ENCODE measurements at regions not wholly inside any gene's neighbourhood (a gene's known extent, or its start where the extent isn't known, plus 50 kb on each side); places are given as distances from the start of the nearest gene placed in this dataset.

DNA sequence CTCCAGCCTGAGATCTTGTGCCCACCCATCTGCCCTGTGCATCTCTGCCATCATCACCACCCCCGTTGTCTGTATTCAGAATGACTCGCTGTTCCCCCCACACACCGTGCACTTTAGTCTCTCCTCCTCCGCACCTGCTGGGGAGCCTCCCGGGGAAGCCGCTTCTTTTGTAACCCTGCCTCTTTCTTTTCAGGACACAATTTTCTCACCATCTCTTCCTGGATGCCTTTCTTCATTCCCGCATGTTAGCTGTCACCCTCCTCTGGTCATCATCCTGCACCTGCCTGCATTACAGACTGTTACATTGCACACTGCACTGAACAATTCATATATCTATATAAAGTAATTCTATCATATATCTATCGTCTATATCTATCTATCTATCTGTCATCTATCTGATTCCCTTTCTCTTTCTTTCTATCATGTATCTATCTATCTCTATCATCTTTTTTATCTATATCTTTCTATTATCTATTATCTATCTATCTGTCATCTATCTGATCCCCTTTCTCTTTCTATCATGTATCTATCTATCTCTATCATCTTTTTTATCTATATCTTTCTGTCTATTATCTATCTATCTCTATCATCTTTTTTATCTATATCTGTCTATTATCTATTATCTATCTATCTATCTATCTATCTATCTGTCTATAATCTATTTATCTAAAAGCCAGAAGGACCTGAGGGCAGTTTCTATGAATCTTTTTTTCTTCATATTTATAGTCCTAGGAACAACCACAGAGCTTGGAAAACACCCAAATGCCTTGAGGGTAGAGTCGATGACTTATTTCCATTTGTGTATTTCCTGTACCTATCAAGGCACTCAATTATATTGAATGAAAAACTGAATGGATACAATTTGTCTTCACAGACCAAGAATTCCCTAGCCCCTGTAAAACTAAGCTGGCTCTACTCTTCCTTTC, 642.5 kb downstream of the ACTR3B start:
- in situ Hi-C loops (cut with HindIII; ENCODE audit: low pct_unique_long_range_greater_than_20kb, low sequenced_read_pairs) (no loop called here), intact Hi-C loops (cut with micrococcal nuclease; ENCODE audit: unreplicated experiment) (no loop called here)
- TF ChIP-seq TCF7L2 (IDR thresholded peaks at IDR 0.05; ENCODE audit: low read depth, low read length): no peak
- TF ChIP-seq, protein P1, sequence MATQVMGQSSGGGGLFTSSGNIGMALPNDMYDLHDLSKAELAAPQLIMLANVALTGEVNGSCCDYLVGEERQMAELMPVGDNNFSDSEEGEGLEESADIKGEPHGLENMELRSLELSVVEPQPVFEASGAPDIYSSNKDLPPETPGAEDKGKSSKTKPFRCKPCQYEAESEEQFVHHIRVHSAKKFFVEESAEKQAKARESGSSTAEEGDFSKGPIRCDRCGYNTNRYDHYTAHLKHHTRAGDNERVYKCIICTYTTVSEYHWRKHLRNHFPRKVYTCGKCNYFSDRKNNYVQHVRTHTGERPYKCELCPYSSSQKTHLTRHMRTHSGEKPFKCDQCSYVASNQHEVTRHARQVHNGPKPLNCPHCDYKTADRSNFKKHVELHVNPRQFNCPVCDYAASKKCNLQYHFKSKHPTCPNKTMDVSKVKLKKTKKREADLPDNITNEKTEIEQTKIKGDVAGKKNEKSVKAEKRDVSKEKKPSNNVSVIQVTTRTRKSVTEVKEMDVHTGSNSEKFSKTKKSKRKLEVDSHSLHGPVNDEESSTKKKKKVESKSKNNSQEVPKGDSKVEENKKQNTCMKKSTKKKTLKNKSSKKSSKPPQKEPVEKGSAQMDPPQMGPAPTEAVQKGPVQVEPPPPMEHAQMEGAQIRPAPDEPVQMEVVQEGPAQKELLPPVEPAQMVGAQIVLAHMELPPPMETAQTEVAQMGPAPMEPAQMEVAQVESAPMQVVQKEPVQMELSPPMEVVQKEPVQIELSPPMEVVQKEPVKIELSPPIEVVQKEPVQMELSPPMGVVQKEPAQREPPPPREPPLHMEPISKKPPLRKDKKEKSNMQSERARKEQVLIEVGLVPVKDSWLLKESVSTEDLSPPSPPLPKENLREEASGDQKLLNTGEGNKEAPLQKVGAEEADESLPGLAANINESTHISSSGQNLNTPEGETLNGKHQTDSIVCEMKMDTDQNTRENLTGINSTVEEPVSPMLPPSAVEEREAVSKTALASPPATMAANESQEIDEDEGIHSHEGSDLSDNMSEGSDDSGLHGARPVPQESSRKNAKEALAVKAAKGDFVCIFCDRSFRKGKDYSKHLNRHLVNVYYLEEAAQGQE (IDR thresholded peaks at IDR 0.05; ENCODE audit: insufficient read depth in 1 of 2, low read depth in 2 of 2, low read length in 1 of 2): no peak
- DNase-seq (ENCODE audit: low read depth, low spot score) (no peak), ATAC-seq (no peak)
- Histone ChIP-seq H3K4me1 (ENCODE audit: control insufficient read depth, insufficient read depth, low read length) (no peaks in the 10 kb centered on the region), H3K27ac (ENCODE audit: low read length) (no peak overlapping the region), H3K4me3 (ENCODE audit: low read depth in 2 of 2, low read length in 2 of 2) (no peak overlapping the region), H3K27me3 (ENCODE audit: control insufficient read depth, insufficient read depth, low read length) (no peaks in the 10 kb centered on the region), H3K36me3 (ENCODE audit: control insufficient read depth, insufficient read depth, low read length) (no peaks in the 10 kb centered on the region), H3K9me3 (ENCODE audit: control insufficient read depth, insufficient read depth, low read depth, low read length) (no peaks in the 10 kb centered on the region)
- ChIA-PET POLR2A (no interaction called here), CTCF (no interaction called here)
- BruUV-seq (replicated peaks): no TSS peak

DNA sequence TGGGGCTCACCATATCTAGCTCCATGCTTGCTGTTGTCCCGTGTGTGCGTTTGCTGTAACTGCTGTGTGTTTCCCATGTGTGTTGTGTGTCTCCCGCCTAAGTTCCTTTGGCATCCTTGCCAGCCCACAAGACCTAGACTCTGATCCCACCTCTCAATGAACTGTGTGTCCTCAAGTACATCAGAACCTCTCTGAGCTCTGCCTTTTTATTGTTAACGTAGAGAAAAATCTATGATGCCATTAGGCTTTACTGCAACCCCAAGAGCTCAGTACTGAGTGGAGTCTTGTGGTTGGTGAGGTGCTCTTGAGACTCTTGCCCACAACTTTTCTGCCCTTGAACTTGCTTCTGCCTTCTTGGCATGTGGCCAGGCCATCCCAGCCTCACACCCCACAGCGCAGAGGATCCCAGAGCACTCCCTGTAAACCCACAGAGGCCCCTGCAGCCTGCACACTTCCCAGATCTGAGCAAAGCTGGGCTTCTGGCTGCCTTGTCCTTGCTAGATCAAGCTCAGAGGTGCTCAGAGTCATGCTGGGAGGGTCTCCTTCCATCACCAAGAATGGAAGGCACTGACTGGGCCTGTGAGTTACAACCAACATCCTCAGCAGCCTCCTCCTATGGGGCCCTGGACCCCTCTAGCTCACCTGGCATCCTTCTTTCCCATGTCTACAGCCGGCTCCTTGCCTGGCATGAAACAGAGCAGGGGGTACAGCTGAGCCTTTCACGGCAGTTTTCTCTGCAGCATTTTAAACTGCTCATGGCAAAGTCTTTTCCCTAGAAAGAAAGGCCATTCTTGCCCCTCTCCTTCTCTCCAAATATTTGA, 643.4 kb downstream of the ACTR3B start:
- ATAC-seq (no peak), DNase-seq (ENCODE audit: low read depth, low spot score) (no peak)
- Histone ChIP-seq H3K27ac (ENCODE audit: low read length) (no peak overlapping the region), H3K36me3 (ENCODE audit: control insufficient read depth, insufficient read depth, low read length) (no peaks in the 10 kb centered on the region), H3K4me3 (ENCODE audit: low read depth in 2 of 2, low read length in 2 of 2) (no peak overlapping the region), H3K4me1 (ENCODE audit: control insufficient read depth, insufficient read depth, low read length) (no peaks in the 10 kb centered on the region), H3K9me3 (ENCODE audit: control insufficient read depth, insufficient read depth, low read depth, low read length) (no peaks in the 10 kb centered on the region), H3K27me3 (ENCODE audit: control insufficient read depth, insufficient read depth, low read length) (no peaks in the 10 kb centered on the region)
- intact Hi-C loops (cut with micrococcal nuclease; ENCODE audit: unreplicated experiment) (no loop called here), in situ Hi-C loops (cut with HindIII; ENCODE audit: low pct_unique_long_range_greater_than_20kb, low sequenced_read_pairs) (no loop called here)
- no TSS peak for BruUV-seq (replicated peaks)
- TF ChIP-seq POLR2AphosphoS5 (IDR thresholded peaks at IDR 0.05; ENCODE audit: low read depth, low read length): no peak
- TF ChIP-seq, protein P2, sequence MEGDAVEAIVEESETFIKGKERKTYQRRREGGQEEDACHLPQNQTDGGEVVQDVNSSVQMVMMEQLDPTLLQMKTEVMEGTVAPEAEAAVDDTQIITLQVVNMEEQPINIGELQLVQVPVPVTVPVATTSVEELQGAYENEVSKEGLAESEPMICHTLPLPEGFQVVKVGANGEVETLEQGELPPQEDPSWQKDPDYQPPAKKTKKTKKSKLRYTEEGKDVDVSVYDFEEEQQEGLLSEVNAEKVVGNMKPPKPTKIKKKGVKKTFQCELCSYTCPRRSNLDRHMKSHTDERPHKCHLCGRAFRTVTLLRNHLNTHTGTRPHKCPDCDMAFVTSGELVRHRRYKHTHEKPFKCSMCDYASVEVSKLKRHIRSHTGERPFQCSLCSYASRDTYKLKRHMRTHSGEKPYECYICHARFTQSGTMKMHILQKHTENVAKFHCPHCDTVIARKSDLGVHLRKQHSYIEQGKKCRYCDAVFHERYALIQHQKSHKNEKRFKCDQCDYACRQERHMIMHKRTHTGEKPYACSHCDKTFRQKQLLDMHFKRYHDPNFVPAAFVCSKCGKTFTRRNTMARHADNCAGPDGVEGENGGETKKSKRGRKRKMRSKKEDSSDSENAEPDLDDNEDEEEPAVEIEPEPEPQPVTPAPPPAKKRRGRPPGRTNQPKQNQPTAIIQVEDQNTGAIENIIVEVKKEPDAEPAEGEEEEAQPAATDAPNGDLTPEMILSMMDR (IDR thresholded peaks at IDR 0.05): no peak
- no peak for TF ChIP-seq TCF7L2 (IDR thresholded peaks at IDR 0.05; ENCODE audit: low read depth, low read length)
- TF ChIP-seq, protein P1 (IDR thresholded peaks at IDR 0.05; ENCODE audit: insufficient read depth in 1 of 2, low read depth in 2 of 2, low read length in 1 of 2): no peak
- no peak for TF ChIP-seq SIN3A (IDR thresholded peaks at IDR 0.05; ENCODE audit: borderline replicate concordance, insufficient read depth, low read depth, low read length)
- POLR2A ChIA-PET: no interaction called here
- CTCF ChIA-PET: no interaction called here
